ENCODE measurements at regions not wholly inside any gene's neighbourhood (a gene's known extent, or its start where the extent isn't known, plus 50 kb on each side); places are given as distances from the start of the nearest gene placed in this dataset.

DNA sequence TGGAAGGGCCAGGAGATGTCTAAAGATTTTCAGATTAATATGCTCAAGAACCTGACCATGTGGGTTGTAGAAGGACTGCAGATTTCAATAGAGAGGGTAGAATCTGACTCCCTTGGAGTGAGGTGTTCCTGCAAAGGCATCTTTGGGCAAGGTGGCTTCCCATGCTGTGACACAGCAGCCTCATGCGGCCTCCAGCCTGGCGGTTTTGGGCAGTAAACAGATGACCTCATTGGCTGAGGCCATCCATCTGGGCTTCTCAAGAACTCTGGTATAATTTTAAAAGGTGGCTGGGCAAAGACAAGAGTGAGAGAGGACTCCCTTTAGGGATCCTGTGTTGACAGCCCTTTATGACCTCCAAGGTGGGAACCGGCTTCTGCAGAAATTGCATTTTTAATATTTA, 90.3 kb upstream of the ERCC6L2 start:
- Histone ChIP-seq H3K36me3 (no peaks in the 10 kb centered on the region), H3K4me1 (ENCODE audit: insufficient read depth) (no peaks in the 10 kb centered on the region), H3K27ac (no peak overlapping the region), H3K4me3 (no peak overlapping the region), H3K27me3 (no peaks in the 10 kb centered on the region), H3K9me3 (no peaks in the 10 kb centered on the region)
- DNase-seq, result no peak
- no peak for TF ChIP-seq EP300 (IDR thresholded peaks at IDR 0.05)
- TF ChIP-seq POLR2A (IDR thresholded peaks at IDR 0.05), result no peak
- TF ChIP-seq, protein P1, sequence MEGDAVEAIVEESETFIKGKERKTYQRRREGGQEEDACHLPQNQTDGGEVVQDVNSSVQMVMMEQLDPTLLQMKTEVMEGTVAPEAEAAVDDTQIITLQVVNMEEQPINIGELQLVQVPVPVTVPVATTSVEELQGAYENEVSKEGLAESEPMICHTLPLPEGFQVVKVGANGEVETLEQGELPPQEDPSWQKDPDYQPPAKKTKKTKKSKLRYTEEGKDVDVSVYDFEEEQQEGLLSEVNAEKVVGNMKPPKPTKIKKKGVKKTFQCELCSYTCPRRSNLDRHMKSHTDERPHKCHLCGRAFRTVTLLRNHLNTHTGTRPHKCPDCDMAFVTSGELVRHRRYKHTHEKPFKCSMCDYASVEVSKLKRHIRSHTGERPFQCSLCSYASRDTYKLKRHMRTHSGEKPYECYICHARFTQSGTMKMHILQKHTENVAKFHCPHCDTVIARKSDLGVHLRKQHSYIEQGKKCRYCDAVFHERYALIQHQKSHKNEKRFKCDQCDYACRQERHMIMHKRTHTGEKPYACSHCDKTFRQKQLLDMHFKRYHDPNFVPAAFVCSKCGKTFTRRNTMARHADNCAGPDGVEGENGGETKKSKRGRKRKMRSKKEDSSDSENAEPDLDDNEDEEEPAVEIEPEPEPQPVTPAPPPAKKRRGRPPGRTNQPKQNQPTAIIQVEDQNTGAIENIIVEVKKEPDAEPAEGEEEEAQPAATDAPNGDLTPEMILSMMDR (IDR thresholded peaks at IDR 0.05), result no peak
- intact Hi-C loops (cut with DNase I), result no loop called here
- 91 to 100% (median 96%) methylated on average over 3 of the region's 3 CpGs for WGBS, 3 donors

DNA sequence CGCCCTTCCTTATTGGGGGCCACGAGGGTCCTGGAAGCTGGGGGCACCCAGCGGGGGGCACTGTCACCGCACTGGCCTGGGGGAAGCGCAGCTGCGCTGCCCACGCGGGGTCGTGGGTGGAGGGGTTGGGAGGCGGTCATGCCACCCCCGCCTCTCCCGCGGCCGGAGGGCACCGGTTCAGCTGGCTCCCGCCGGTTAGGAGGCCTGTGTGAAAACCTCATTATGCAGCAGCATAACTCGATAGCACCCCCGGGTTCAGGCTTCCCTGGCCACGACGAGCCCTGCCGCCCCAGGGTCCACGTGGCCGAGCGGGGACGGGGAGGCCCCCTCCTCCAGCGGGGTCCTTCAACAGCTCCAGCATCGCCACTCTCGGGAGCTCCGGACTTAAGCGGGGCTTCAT, 91.2 kb upstream of the ERCC6L2 start:
- Histone ChIP-seq H3K27ac (no peak overlapping the region), H3K9me3 (no peaks in the 10 kb centered on the region), H3K4me1 (ENCODE audit: insufficient read depth) (no peaks in the 10 kb centered on the region), H3K27me3 (no peaks in the 10 kb centered on the region), H3K4me3 (no peak overlapping the region), H3K36me3 (no peaks in the 10 kb centered on the region)
- TF ChIP-seq POLR2A (IDR thresholded peaks at IDR 0.05) (no peak), EP300 (IDR thresholded peaks at IDR 0.05) (no peak)
- TF ChIP-seq, protein P1 (IDR thresholded peaks at IDR 0.05), result no peak
- WGBS, 3 donors, result 90 to 93% (median 92%) methylated on average over 31 of the region's 31 CpGs
- intact Hi-C loops (cut with DNase I), result no loop called here
- no peak for DNase-seq

DNA sequence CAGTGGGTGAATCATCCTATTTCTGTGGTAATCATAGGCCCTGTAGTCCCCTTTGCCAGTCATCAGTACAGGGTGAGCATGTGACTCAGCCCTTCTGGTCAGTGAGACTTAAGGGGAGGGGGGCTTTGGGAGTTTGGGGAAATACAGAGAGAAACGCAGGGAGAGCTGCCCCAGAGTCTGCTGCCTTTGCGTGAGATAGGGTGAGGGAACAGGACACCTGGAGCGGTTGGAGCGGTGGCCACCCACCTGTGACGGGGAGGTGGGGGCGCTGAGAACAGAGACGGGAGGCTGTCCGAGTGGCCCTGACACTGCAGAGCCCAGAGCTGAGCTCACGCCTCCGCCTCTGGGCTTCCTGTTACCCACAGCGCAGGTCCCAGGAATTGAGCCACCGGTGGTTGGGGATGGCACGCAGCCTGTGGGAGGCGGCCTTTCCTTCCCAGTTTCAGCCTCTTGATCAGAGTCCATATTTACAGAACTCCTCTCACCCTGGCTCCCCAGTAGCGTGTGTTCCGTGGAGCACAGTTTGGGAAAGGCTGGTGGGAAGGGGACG, 92.0 kb upstream of the ERCC6L2 start:
- no peak for DNase-seq
- no peaks in the 10 kb centered on the region for H3K36me3 ChIP-seq
- H3K4me3 ChIP-seq, result no peak overlapping the region
- no peaks in the 10 kb centered on the region for H3K4me1 ChIP-seq (ENCODE audit: insufficient read depth)
- no peak for TF ChIP-seq POLR2A (IDR thresholded peaks at IDR 0.05)
- TF ChIP-seq EP300 (IDR thresholded peaks at IDR 0.05), result no peak
- TF ChIP-seq, protein P1 (IDR thresholded peaks at IDR 0.05), result no peak
- no peak overlapping the region for H3K27ac ChIP-seq
- intact Hi-C loops (cut with DNase I), result no loop called here
- H3K27me3 ChIP-seq, result no peaks in the 10 kb centered on the region
- no peaks in the 10 kb centered on the region for H3K9me3 ChIP-seq
- 90 to 95% (median 94%) methylated on average over 17 of the region's 17 CpGs for WGBS, 3 donors

DNA sequence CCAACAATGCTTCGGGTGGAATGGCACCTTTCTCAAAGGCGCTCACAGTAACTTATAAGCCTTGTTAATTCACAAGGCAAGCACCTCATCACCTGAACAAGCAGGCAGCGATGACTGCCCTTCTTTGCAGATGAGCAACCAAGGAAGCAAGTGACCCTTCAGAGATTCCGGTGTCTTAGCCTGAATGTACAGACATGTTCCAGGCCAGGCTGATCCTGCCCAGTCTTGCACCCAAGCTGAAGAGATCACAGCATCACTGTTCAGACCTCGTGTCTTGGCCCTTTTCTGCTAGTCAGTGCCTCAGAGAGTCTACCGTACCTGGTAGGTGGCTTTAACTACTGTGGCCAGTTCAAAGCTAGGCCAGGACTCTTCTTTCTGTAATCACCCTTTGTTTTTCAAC, 94.7 kb upstream of the ERCC6L2 start:
- Histone ChIP-seq H3K36me3 (no peaks in the 10 kb centered on the region), H3K4me3 (no peak overlapping the region), H3K27me3 (no peaks in the 10 kb centered on the region), H3K27ac (no peak overlapping the region), H3K9me3 (no peaks in the 10 kb centered on the region), H3K4me1 (ENCODE audit: insufficient read depth) (no peaks in the 10 kb centered on the region)
- TF ChIP-seq EP300 (IDR thresholded peaks at IDR 0.05) (no peak), POLR2A (IDR thresholded peaks at IDR 0.05) (no peak)
- TF ChIP-seq, protein P1 (IDR thresholded peaks at IDR 0.05), result no peak
- WGBS, 3 donors, result 92 to 97% (median 96%) methylated on average over 6 of the region's 6 CpGs
- DNase-seq, result no peak
- intact Hi-C loops (cut with DNase I), result no loop called here
